Type B pancreatic cell (in vitro differentiated cells): ENCODE measurements at regions not wholly inside any gene's neighbourhood (a gene's known extent, or its start where the extent isn't known, plus 50 kb on each side); places are given as distances from the start of the nearest gene placed in this dataset.

ENCODE experiments used
- DNase-seq: peaks from one replicate; pipeline ENCODE4 v3.0.0; 2021; ENCODE audit warnings: mixed read lengths; ENCODE audit not compliant: unreplicated experiment; ENCODE audit errors: extremely low spot score
- H3K27ac Mint-ChIP-seq: 2 replicates; pipeline ENCODE4 v1.8.0; 2021; ENCODE audit warnings: mild to moderate bottlenecking, mixed read lengths
- H3K27me3 Mint-ChIP-seq: 2 replicates; pipeline ENCODE4 v1.8.0; 2021; ENCODE audit warnings: mixed read lengths
- H3K36me3 Mint-ChIP-seq: 2 replicates; pipeline ENCODE4 v1.8.0; 2021; ENCODE audit warnings: mixed read lengths
- H3K4me1 Mint-ChIP-seq: one replicate; pipeline ENCODE4 v1.8.0; 2021; ENCODE audit warnings: mixed read lengths; ENCODE audit not compliant: unreplicated experiment
- H3K4me3 Mint-ChIP-seq: 2 replicates; pipeline ENCODE4 v1.8.0; 2021; ENCODE audit warnings: mild to moderate bottlenecking, mixed read lengths
- H3K9me3 Mint-ChIP-seq: 2 replicates; pipeline ENCODE4 v1.8.0; 2021; ENCODE audit warnings: mixed read lengths
- TF ChIP-seq, protein P1 (sequence below): fragments of 200-600 bp; sonication (generic); conservative IDR thresholded peaks from 2 replicates; pipeline ENCODE4 v1.5.0; 2021; ENCODE audit warnings: antibody characterized with exemption, mild to moderate bottlenecking

DNA sequence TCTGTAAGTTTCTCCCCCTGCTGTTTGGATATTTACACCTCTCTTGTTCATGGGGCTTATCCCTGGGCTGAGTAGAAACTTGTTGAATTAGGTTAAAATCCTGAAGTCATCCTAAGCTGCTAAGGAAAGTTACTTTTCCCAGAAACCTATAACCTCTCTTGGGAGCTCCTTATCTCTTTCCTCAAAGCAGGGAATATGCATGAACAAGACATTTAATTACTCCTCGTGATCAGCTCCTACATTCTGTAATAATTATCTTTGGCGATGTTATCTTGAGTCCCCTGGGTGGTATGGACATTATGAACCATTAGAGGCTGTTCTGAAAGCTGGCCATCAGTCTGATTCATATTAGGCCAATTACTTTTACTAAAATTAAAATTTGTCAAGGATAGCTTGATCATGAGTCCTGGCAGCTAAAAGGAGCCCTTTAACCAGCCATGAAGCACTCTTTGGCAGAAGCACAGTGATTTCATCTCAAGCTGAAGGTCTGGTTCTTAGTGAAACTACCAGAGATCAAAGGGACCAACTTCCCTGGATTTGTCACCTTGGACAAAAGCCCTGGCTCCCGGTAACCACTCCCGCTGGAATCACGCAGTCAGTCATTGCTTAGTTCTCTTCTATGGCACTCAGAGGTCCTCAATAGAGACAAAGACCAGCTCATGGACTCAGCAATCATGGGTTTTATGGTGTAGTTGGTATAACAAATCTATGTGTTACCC lies 811.8 kb downstream of the UQCRFS1 start:
- TF ChIP-seq, protein P1, sequence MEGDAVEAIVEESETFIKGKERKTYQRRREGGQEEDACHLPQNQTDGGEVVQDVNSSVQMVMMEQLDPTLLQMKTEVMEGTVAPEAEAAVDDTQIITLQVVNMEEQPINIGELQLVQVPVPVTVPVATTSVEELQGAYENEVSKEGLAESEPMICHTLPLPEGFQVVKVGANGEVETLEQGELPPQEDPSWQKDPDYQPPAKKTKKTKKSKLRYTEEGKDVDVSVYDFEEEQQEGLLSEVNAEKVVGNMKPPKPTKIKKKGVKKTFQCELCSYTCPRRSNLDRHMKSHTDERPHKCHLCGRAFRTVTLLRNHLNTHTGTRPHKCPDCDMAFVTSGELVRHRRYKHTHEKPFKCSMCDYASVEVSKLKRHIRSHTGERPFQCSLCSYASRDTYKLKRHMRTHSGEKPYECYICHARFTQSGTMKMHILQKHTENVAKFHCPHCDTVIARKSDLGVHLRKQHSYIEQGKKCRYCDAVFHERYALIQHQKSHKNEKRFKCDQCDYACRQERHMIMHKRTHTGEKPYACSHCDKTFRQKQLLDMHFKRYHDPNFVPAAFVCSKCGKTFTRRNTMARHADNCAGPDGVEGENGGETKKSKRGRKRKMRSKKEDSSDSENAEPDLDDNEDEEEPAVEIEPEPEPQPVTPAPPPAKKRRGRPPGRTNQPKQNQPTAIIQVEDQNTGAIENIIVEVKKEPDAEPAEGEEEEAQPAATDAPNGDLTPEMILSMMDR, result no peak
- Mint-ChIP-seq H3K36me3 (no peaks in the 10 kb centered on the region), H3K27me3 (peaks cover 31% of the 10 kb centered on the region), H3K27ac (no peak overlapping the region), H3K9me3 (no peaks in the 10 kb centered on the region), H3K4me3 (no peak overlapping the region), H3K4me1 (peaks cover 25% of the 10 kb centered on the region)
- DNase-seq, result no peak

DNA sequence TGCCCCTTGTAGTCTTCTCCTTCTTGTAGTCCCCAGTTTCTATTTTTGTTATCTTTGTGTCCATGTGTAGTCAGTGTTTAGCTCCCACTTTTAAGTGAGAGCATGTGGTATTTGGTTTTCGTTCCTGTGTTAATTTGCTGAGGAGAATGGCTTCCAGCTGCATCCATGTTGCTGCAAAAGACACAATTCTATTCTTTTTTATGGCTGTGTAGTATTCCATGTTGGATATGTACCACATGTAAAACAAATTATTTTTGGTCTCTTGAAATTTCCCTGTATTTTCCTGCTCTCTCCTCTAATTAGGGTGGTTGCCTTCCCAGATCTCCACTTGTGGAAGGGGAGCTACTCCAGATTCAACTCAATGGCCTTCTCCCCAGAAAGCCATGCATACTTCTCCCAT lies 813.8 kb downstream of the UQCRFS1 start:
- Mint-ChIP-seq H3K9me3 (no peaks in the 10 kb centered on the region), H3K27ac (no peak overlapping the region), H3K36me3 (no peaks in the 10 kb centered on the region), H3K4me3 (no peak overlapping the region), H3K27me3 (peaks cover 27% of the 10 kb centered on the region), H3K4me1 (peaks cover 11% of the 10 kb centered on the region)
- DNase-seq, result no peak
- TF ChIP-seq, protein P1, result no peak

GRCh38 chr19:28397800-28398199 lies 815.2 kb downstream of the UQCRFS1 start:
- Mint-ChIP-seq H3K27ac (no peak overlapping the region), H3K4me1 (peaks cover 11% of the 10 kb centered on the region), H3K9me3 (no peaks in the 10 kb centered on the region), H3K4me3 (no peak overlapping the region), H3K36me3 (no peaks in the 10 kb centered on the region), H3K27me3 (peaks cover 24% of the 10 kb centered on the region)
- no peak for DNase-seq
- TF ChIP-seq, protein P1, result no peak

DNA sequence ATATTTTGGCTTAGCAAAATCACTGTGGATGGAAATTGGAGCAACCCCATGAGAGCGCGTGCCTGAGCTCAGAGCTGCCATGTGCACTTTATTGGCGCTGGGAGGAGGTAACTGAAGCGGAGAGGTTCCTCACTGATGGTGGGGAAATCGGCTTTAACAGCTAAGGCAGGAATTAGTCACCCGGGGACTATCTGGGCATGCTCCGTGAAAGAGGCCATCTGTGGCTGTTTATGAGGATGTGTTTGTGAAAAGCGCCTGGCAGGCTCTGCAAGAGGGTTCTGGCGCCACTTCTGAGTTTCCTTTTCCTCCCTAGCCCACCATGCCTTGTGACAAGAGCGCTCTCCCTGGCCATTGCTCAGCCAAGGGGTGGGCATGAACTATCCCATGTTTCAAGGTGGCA lies 815.6 kb downstream of the UQCRFS1 start:
- no peak overlapping the region for H3K4me3 Mint-ChIP-seq
- no peak overlapping the region for H3K27ac Mint-ChIP-seq
- H3K9me3 Mint-ChIP-seq, result no peaks in the 10 kb centered on the region
- peaks cover 11% of the 10 kb centered on the region for H3K4me1 Mint-ChIP-seq
- DNase-seq, result no peak
- no peaks in the 10 kb centered on the region for H3K36me3 Mint-ChIP-seq
- peaks cover 21% of the 10 kb centered on the region for H3K27me3 Mint-ChIP-seq
- TF ChIP-seq, protein P1, result no peak

- no peaks in the 10 kb centered on the region for H3K36me3 Mint-ChIP-seq
- no peaks in the 10 kb centered on the region for H3K9me3 Mint-ChIP-seq
- TF ChIP-seq, protein P1, result no peak
- peaks cover 11% of the 10 kb centered on the region for H3K4me1 Mint-ChIP-seq
- no peak for DNase-seq
- H3K27me3 Mint-ChIP-seq, result peaks cover 16% of the 10 kb centered on the region
- H3K27ac Mint-ChIP-seq, result no peak overlapping the region
- H3K4me3 Mint-ChIP-seq, result no peak overlapping the region
Measured at GRCh38 chr19:28396287-28396831, 816.6 kb downstream of the UQCRFS1 start.
